SK-N-SH (cell line): ENCODE measurements at regions not wholly inside any gene's neighbourhood (a gene's known extent, or its start where the extent isn't known, plus 50 kb on each side); places are given as distances from the start of the nearest gene placed in this dataset.

ENCODE experiments used
- EP300 ChIP-seq, 2 experiments: IDR thresholded peaks; 2 replicates each; pipeline versions ENCODE4 v1.4.0 to v1.6.1; 2012; ENCODE audit warnings: borderline replicate concordance in 1 of 2, low read depth in 1 of 2, low read length in 1 of 2
- GABPA ChIP-seq: IDR thresholded peaks from 2 replicates; pipeline ENCODE4 v1.4.0; 2012; ENCODE audit warnings: low read depth, mild to moderate bottlenecking
- NFIC ChIP-seq: IDR thresholded peaks from 2 replicates; pipeline ENCODE4 v1.4.0; 2012; ENCODE audit warnings: borderline replicate concordance
- POLR2AphosphoS5 ChIP-seq: IDR thresholded peaks from 2 replicates; pipeline ENCODE4 v1.6.1; 2012; ENCODE audit warnings: low read depth, low read length
- RFX5 ChIP-seq: IDR thresholded peaks from 2 replicates; pipeline ENCODE4 v1.6.1; 2012; ENCODE audit warnings: mild to moderate bottlenecking, improper control_type of control experiment, low read length
- SMC3 ChIP-seq: IDR thresholded peaks from 2 replicates; pipeline ENCODE4 v1.6.1; 2012; ENCODE audit warnings: low read depth, low read length, improper control_type of control experiment
- TCF12 ChIP-seq: IDR thresholded peaks from 2 replicates; pipeline ENCODE4 v1.4.0; 2012
- TEAD4 ChIP-seq: IDR thresholded peaks from 2 replicates; pipeline ENCODE4 v1.4.0; 2012; ENCODE audit warnings: mild to moderate bottlenecking, borderline replicate concordance; ENCODE audit not compliant: insufficient read depth
- YY1 ChIP-seq: IDR thresholded peaks from 2 replicates; pipeline ENCODE4 v1.4.0; 2012; ENCODE audit warnings: low read depth, mild to moderate bottlenecking
- ZBTB33 ChIP-seq: IDR thresholded peaks from 2 replicates; pipeline ENCODE4 v1.4.0; 2012; ENCODE audit warnings: low read depth, borderline replicate concordance
- TF ChIP-seq, protein P1 (sequence below): fragments of 200-600 bp; sonication (generic); IDR thresholded peaks from 2 replicates; pipeline ENCODE4 v1.6.1; 2017; ENCODE audit warnings: antibody characterized with exemption, mild to moderate bottlenecking, moderate library complexity
- TF ChIP-seq, protein P2 (sequence below): IDR thresholded peaks from 2 replicates; pipeline ENCODE4 v1.4.0; 2012; ENCODE audit warnings: low read depth
- TF ChIP-seq, protein P3 (sequence below): IDR thresholded peaks from 2 replicates; pipeline ENCODE4 v1.6.1; 2012; ENCODE audit warnings: mild to moderate bottlenecking, low read depth, low read length, moderate library complexity

DNA sequence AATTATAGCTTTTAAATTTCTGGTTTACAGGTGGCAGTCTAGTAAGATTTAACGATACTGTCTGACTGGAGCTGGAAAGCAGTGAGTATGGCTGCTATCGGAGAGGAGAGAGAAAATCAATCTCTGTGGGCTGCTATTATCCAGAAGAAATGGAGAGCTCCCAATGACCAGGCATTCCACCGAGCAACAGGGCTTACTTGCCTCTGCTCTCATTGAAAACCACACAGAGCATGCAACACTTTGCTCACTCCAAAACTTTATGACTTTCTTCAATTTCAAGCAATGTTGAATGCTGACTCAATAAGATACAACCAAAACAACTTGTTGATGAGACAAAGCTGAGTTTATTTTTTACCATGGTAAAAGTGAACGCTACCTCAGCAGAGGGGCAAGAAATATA, 337.0 kb upstream of the NCAM2 start:
- TF ChIP-seq YY1: no peak
- TF ChIP-seq SMC3: no peak
- TF ChIP-seq POLR2AphosphoS5: no peak
- TF ChIP-seq EP300 (IDR thresholded peaks at IDR 0.05; ENCODE audit: borderline replicate concordance in 1 of 2, low read depth in 1 of 2, low read length in 1 of 2): no peak
- TF ChIP-seq, protein P1, sequence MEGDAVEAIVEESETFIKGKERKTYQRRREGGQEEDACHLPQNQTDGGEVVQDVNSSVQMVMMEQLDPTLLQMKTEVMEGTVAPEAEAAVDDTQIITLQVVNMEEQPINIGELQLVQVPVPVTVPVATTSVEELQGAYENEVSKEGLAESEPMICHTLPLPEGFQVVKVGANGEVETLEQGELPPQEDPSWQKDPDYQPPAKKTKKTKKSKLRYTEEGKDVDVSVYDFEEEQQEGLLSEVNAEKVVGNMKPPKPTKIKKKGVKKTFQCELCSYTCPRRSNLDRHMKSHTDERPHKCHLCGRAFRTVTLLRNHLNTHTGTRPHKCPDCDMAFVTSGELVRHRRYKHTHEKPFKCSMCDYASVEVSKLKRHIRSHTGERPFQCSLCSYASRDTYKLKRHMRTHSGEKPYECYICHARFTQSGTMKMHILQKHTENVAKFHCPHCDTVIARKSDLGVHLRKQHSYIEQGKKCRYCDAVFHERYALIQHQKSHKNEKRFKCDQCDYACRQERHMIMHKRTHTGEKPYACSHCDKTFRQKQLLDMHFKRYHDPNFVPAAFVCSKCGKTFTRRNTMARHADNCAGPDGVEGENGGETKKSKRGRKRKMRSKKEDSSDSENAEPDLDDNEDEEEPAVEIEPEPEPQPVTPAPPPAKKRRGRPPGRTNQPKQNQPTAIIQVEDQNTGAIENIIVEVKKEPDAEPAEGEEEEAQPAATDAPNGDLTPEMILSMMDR: no peak
- TF ChIP-seq TEAD4: no peak
- TF ChIP-seq, protein P2, sequence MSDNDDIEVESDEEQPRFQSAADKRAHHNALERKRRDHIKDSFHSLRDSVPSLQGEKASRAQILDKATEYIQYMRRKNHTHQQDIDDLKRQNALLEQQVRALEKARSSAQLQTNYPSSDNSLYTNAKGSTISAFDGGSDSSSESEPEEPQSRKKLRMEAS: no peak
- TF ChIP-seq RFX5: no peak
- no peak for TF ChIP-seq TCF12
- no peak for TF ChIP-seq NFIC
- TF ChIP-seq ZBTB33: no peak
- TF ChIP-seq GABPA: no peak
- TF ChIP-seq, protein P3, sequence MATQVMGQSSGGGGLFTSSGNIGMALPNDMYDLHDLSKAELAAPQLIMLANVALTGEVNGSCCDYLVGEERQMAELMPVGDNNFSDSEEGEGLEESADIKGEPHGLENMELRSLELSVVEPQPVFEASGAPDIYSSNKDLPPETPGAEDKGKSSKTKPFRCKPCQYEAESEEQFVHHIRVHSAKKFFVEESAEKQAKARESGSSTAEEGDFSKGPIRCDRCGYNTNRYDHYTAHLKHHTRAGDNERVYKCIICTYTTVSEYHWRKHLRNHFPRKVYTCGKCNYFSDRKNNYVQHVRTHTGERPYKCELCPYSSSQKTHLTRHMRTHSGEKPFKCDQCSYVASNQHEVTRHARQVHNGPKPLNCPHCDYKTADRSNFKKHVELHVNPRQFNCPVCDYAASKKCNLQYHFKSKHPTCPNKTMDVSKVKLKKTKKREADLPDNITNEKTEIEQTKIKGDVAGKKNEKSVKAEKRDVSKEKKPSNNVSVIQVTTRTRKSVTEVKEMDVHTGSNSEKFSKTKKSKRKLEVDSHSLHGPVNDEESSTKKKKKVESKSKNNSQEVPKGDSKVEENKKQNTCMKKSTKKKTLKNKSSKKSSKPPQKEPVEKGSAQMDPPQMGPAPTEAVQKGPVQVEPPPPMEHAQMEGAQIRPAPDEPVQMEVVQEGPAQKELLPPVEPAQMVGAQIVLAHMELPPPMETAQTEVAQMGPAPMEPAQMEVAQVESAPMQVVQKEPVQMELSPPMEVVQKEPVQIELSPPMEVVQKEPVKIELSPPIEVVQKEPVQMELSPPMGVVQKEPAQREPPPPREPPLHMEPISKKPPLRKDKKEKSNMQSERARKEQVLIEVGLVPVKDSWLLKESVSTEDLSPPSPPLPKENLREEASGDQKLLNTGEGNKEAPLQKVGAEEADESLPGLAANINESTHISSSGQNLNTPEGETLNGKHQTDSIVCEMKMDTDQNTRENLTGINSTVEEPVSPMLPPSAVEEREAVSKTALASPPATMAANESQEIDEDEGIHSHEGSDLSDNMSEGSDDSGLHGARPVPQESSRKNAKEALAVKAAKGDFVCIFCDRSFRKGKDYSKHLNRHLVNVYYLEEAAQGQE: no peak
